ENCODE measurements at regions not wholly inside any gene's neighbourhood (a gene's known extent, or its start where the extent isn't known, plus 50 kb on each side); places are given as distances from the start of the nearest gene placed in this dataset.

GRCh38 chr10:62582101-62582705 lies 208.0 kb downstream of the ZNF365 start:
- ATAC-seq (no peak), DNase-seq (ENCODE audit: low read depth in 1 of 2, low spot score in 1 of 2) (no peak), FAIRE-seq (no peak)
- Histone ChIP-seq H3K27ac (no peak overlapping the region), H3K4me1 (no peaks in the 10 kb centered on the region), H3K9me3 (no peaks in the 10 kb centered on the region), H3K4me3 (no peak overlapping the region), H3K4me2 (no peak overlapping the region)
- no peak for TF ChIP-seq ZC3H11A (IDR thresholded peaks at IDR 0.05)
- no peak for TF ChIP-seq HOXB5 (CRISPR knock-in tag; IDR thresholded peaks at IDR 0.05)
- no peak for TF ChIP-seq KDM1A (IDR thresholded peaks at IDR 0.05; ENCODE audit: low read depth)
- TF ChIP-seq E2F6 (IDR thresholded peaks at IDR 0.05; ENCODE audit: borderline replicate concordance, low read depth): no peak
- no peak for TF ChIP-seq NFE2L2 (conservative IDR thresholded peaks at IDR 0.05; ENCODE audit: low read length)
- no peak for TF ChIP-seq BHLHE40 (IDR thresholded peaks at IDR 0.05; ENCODE audit: low read depth, low read length)
- no peak for TF ChIP-seq HOXB13 (CRISPR knock-in tag; IDR thresholded peaks at IDR 0.05; ENCODE audit: low read depth)
- TF ChIP-seq FOSB (CRISPR knock-in tag; IDR thresholded peaks at IDR 0.05): no peak
- no peak for TF ChIP-seq FOXS1 (CRISPR knock-in tag; IDR thresholded peaks at IDR 0.05)
- TF ChIP-seq ZSCAN20 (CRISPR knock-in tag; IDR thresholded peaks at IDR 0.05): no peak
- TF ChIP-seq ELK1 (IDR thresholded peaks at IDR 0.05; ENCODE audit: low read depth, low read length): no peak
- TF ChIP-seq EP300 (IDR thresholded peaks at IDR 0.05): no peak
- TF ChIP-seq HMGXB4 (CRISPR knock-in tag; IDR thresholded peaks at IDR 0.05; ENCODE audit: borderline replicate concordance): no peak
- no peak for TF ChIP-seq USF2 (IDR thresholded peaks at IDR 0.05)
- 40% methylated on average over 4 of the region's 4 CpGs for WGBS (ENCODE audit: missing lambda C conversion rate)
- ChIA-PET CTCF (interaction anchor here (0.9 to 1.3 kb wide), 2 partner anchors 12 to 501 kb away, joined by 4 read pairs; no protein-coding TSS in a partner anchor), POLR2A (no interaction called here)

GRCh38 chr10:62582804-62583208 lies 208.6 kb downstream of the ZNF365 start:
- no peaks in the 10 kb centered on the region for H3K4me1 ChIP-seq
- FAIRE-seq (no peak), ATAC-seq (no peak), DNase-seq (ENCODE audit: low read depth in 1 of 2, low spot score in 1 of 2) (no peak)
- POLR2A ChIA-PET: no interaction called here
- H3K9me3 ChIP-seq: no peaks in the 10 kb centered on the region
- no peak overlapping the region for H3K27ac ChIP-seq
- 45% methylated on average over 7 of the region's 7 CpGs for WGBS (ENCODE audit: missing lambda C conversion rate)
- H3K4me3 ChIP-seq: no peak overlapping the region
- no peak overlapping the region for H3K4me2 ChIP-seq
- CTCF ChIA-PET: interaction anchor here (0.6 to 3.6 kb wide), 3 partner anchors 11 to 576 kb away, joined by 3 to 23 read pairs (median 4); no protein-coding TSS in a partner anchor
- no peak for TF ChIP-seq RARB (CRISPR knock-in tag; IDR thresholded peaks at IDR 0.05)

GRCh38 chr10:62583876-62584615 lies 209.9 kb downstream of the ZNF365 start:
- POLR2A ChIA-PET: no interaction called here
- Histone ChIP-seq H3K4me2 (no peak overlapping the region), H3K27ac (no peak overlapping the region), H3K4me3 (no peak overlapping the region), H3K9me3 (no peaks in the 10 kb centered on the region), H3K4me1 (no peaks in the 10 kb centered on the region)
- FAIRE-seq (no peak), ATAC-seq (no peak), DNase-seq (ENCODE audit: low read depth in 1 of 2, low spot score in 1 of 2) (no peak)
- WGBS (ENCODE audit: missing lambda C conversion rate): 75% methylated on average over 3 of the region's 3 CpGs
- CTCF ChIA-PET: interaction anchor here (1.4 to 3.6 kb wide), 3 partner anchors 10 to 26 kb away, joined by 4 to 23 read pairs (median 4); no protein-coding TSS in a partner anchor
- no peak for TF ChIP-seq SREBF2 (IDR thresholded peaks at IDR 0.05)
- no peak for TF ChIP-seq CHD4 (IDR thresholded peaks at IDR 0.05; ENCODE audit: borderline replicate concordance)
- no peak for TF ChIP-seq CBX8 (IDR thresholded peaks at IDR 0.05)
